ENCODE measurements at regions not wholly inside any gene's neighbourhood (a gene's known extent, or its start where the extent isn't known, plus 50 kb on each side); places are given as distances from the start of the nearest gene placed in this dataset.

- H3K36me3 ChIP-seq (replicated peaks in 1 of 2) = no peaks in the 10 kb centered on the region
- peak overlapping the region in 2 of 5 donors; percentile 3 to 52 for H3K27ac ChIP-seq
- no peak for TF ChIP-seq CTCF (IDR thresholded peaks at IDR 0.05)
- no peak for TF ChIP-seq POLR2A (IDR thresholded peaks at IDR 0.05)
- no peaks in the 10 kb centered on the region for H3K27me3 ChIP-seq
- intact Hi-C loops (cut with DNase I) = no loop called here
- no peak for DNase-seq
- H3K4me3 ChIP-seq = no peak overlapping the region
- no peaks in the 10 kb centered on the region for H3K9me3 ChIP-seq (replicated peaks in 1 of 3)
- no peaks in the 10 kb centered on the region for H3K4me1 ChIP-seq (replicated peaks in 1 of 2)
Measured at GRCh38 chr12:71046215-71046614, 111.6 kb downstream of the TSPAN8 start.

- peak in 3 of 7 donors; percentile 7 to 35 (median 13) for DNase-seq
- no peak overlapping the region for H3K4me3 ChIP-seq
- intact Hi-C loops (cut with DNase I) = no loop called here
- TF ChIP-seq POLR2A (IDR thresholded peaks at IDR 0.05) (no peak), CTCF (IDR thresholded peaks at IDR 0.05) (no peak)
- H3K9me3 ChIP-seq (replicated peaks in 1 of 3) = no peaks in the 10 kb centered on the region
- peak overlapping the region in 2 of 5 donors; percentile 3 to 52 for H3K27ac ChIP-seq
- H3K4me1 ChIP-seq (replicated peaks in 1 of 2) = no peaks in the 10 kb centered on the region
- WGBS, 4 donors = 31 to 50% (median 47%) methylated on average over 1 of the region's 1 CpG
- no peaks in the 10 kb centered on the region for H3K27me3 ChIP-seq
- no peaks in the 10 kb centered on the region for H3K36me3 ChIP-seq (replicated peaks in 1 of 2)
Measured at GRCh38 chr12:71045781-71046180, 112.0 kb downstream of the TSPAN8 start.

- H3K4me3 ChIP-seq = no peak overlapping the region
- H3K9me3 ChIP-seq (replicated peaks in 1 of 3) = no peaks in the 10 kb centered on the region
- no peak overlapping the region for H3K27ac ChIP-seq
- H3K27me3 ChIP-seq = no peaks in the 10 kb centered on the region
- 81 to 92% (median 88%) methylated on average over 2 of the region's 2 CpGs for WGBS, 4 donors
- H3K36me3 ChIP-seq (replicated peaks in 1 of 2) = no peaks in the 10 kb centered on the region
- no peaks in the 10 kb centered on the region for H3K4me1 ChIP-seq (replicated peaks in 1 of 2)
- TF ChIP-seq POLR2A (IDR thresholded peaks at IDR 0.05) (no peak), CTCF (IDR thresholded peaks at IDR 0.05) (no peak)
- no peak for DNase-seq
- intact Hi-C loops (cut with DNase I) = no loop called here
Measured at GRCh38 chr12:71041476-71041875, 116.3 kb downstream of the TSPAN8 start.

- H3K4me3 ChIP-seq = no peak overlapping the region
- no peaks in the 10 kb centered on the region for H3K4me1 ChIP-seq (replicated peaks in 1 of 2)
- intact Hi-C loops (cut with DNase I) = no loop called here
- DNase-seq = no peak
- H3K27ac ChIP-seq = no peak overlapping the region
- H3K27me3 ChIP-seq = no peaks in the 10 kb centered on the region
- H3K9me3 ChIP-seq (replicated peaks in 1 of 3) = no peaks in the 10 kb centered on the region
- WGBS, 4 donors = 39 to 91% (median 86%) methylated on average over 1 of the region's 1 CpG
- TF ChIP-seq POLR2A (IDR thresholded peaks at IDR 0.05) (no peak), CTCF (IDR thresholded peaks at IDR 0.05) (no peak)
- H3K36me3 ChIP-seq (replicated peaks in 1 of 2) = no peaks in the 10 kb centered on the region
Measured at GRCh38 chr12:71038960-71039359, 118.4 kb upstream of the PTPRR start.

All from adrenal gland (tissue), 9 donors.